HG03439 (cell line): ENCODE measurements at regions not wholly inside any gene's neighbourhood (a gene's known extent, or its start where the extent isn't known, plus 50 kb on each side); places are given as distances from the start of the nearest gene placed in this dataset.
"Not testable (repeated sequence)": the region's sequence is repeated elsewhere in the genome, so short reads cannot be mapped to it uniquely, and the experiment has no call there.

Experiments used
- ATAC-seq: cut with Tn5 transposase; IDR thresholded peaks from one replicate; pipeline ENCODE4 v1.9.1; 2021; ENCODE audit warnings: mild to moderate bottlenecking, moderate library complexity; ENCODE audit not compliant: unreplicated experiment

DNA sequence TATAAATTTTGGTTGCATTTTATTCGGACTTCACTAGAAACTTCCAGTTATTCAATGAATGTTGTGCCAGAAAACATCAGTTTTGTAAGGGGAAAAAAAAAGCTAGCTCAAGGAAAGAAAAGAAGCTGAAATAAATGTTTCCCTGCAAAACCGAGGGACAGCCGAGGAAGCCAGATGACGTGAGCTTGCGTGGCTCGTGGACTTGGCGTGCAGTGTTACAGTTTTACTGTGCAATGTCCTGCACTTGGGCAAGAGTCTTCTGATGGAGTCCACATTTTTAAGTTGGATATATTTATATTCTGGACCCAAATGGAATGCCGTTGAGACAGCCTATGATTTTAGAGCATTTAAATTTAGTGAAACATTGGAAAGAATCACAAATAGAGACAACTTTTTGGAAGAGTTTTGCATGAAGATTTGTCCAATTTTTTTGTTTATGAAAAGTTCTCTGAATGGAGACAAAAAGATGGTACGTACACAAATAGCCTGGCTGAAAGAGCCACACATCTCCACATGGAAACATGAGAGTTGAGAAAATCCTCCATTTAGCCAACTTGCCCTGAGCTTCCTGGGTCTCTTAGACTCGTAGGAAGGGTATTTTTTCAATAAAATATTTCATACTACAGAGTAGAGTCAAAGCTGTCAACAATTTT, 210.5 kb downstream of the BANP start:
- not testable (repeated sequence) for ATAC-seq

DNA sequence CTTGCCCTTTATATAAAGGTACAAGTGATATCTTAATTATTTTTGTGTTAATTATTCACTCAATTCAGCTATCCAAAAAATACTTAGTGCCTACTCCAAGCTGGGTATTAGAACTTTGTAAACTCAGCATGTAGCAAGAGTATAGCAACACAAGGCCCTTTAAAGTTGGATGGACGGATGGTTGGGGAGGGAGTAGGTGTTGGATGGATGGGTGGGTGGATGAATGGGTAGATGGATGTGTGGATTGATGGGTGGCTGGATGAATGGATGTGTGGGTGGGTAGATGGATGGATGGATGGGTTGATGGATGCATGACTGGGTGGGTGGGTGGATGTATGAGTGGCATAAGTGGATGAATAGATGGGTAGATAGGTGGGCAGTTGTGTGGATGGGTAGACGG, 211.5 kb downstream of the BANP start:
- not testable (repeated sequence) for ATAC-seq

DNA sequence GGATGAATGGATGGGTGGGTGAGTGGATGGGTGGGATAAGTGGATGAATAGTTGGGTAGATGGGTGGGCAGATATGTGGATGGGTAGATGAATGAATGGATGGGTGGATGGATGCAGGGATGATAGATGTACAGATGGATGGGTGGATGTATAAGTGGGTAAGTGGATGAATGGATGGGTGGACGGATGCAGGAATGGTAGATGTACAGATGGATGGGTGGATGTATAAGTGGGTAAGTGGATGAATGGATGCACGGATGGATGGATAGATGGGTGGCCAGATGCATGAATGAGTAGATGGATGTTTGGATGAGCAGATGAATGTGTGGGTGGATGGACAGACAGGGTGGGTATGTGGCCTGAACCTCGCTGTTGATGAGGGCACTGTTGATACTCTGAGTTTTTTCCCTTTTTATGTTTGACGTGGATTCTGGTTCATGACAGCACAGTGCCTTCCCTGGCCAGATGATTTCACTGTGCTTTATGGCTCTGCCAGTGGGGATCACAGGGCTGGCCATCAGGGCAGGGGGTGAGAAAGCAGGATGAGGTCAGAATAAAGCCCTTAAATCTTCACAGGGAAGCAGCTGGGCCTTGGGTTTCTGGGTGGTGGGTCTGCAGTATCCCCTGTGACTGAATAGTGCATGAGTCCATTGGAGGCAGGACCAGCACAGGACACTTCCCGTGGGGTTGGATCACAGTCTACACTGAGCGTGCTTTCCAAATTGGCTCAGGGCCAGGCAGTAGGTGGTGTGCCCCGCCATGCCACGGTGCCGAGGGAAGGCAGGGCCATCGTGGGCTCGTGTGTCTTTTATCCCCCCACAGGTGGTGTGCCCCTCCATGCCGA, 213.2 kb downstream of the BANP start:
- not testable (repeated sequence) for ATAC-seq

DNA sequence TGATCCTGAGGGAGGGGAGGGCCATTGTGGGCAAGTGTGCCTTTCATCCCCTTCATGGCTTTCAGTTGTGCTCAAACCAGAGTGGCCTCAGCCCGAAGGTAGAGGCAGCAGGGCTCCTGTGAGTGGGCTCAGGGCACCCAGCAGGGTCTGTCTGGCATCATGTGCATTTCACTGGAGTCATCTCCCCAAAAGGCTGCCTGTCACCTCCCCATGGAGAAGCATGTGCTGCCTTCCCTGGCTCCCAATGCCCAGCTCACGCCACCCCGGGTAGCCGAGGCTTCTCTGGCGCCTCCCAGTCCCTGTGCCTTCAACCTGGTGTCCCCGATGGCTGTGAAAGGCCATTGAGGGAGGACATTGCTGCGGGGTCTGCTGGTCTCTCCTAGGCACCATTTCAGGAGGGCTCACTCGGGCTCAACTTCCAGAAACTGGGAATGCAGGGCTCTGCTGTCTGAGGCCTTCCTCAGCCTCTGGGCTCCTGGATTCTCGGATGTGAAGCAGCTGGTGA, 213.9 kb downstream of the BANP start:
- ATAC-seq = not testable (repeated sequence)

DNA sequence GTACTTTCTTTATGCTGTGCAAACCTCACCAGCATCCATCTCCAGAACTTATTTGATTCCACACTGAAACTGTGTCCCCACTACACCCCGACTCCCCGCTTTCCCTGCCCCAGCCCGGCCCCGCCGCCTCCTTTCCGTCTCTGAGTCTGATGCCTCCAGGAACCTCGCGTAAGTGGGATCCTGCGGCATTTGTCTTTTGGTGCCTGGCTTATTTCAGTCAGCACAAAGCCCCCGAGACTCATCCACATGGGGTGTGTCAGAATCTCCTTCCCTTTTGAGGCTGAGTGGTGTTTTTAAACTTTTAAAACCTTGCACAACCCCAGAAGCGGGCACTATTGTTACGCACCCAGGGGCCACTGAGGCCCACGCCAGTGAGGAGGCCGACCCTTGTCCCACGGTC, 214.4 kb downstream of the BANP start:
- not testable (repeated sequence) for ATAC-seq

DNA sequence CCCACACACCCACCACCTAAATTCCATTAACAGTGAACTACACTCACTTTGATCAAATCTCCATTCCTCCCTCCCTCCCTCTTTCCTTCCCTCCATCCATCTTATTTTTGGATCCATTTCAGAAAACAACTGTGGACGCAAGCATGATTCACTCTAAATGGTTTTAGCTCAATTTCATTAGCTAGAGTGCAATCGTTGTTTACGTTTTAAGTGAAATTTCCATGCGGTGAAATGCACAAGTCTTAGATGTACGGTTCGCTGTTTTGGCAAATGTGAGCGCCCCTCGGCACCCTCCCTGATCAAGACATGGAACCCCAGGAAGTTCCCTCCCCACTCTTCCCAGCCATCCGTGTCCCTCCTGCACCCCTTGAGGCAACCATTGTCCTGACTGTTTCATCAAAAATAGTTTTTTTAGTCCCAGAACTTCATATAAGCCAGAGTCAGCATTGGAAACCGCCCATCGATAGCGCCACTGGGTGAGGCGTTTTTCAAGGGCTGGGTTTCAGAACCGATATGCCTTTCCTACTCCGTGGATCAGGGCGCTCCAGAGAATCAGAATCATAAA, 215.1 kb downstream of the BANP start:
- not testable (repeated sequence) for ATAC-seq

DNA sequence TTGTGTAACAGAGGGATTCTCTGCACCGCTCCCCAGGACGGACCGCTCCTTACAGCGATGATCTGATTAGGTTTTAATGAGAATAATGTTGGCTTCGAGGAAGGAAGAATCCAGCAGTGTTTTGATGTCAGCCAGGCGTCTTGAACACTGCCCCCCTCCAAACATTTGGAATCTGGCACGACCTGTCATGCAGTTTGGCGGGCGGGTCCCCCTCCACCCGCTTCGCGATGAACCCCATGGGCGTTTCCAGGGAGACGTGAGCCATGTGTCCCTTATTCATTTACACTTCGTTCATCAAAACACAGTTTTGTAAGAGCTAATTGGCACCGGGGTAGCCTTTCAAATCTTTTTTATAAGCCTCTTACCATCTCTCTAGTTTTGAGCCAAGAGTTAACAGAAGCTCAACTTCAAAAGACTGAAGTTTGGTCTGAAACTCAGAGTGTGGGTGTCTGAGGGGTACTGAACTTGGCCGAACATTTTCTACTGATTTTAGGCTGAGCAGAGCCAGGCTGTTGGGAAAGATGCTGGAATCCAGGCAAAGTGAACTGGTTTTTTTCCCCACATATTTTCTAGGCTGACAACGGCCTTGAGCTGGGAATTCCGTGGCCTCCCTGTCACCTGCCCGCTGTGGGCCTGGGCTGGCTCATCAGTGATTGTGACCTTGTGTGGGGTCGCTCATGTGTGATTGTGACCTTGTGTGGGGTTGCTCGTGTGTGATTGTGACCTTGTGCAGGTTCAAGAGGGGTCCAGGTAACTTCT, 214.8 kb upstream of the ZNF469 start:
- ATAC-seq = not testable (repeated sequence)

DNA sequence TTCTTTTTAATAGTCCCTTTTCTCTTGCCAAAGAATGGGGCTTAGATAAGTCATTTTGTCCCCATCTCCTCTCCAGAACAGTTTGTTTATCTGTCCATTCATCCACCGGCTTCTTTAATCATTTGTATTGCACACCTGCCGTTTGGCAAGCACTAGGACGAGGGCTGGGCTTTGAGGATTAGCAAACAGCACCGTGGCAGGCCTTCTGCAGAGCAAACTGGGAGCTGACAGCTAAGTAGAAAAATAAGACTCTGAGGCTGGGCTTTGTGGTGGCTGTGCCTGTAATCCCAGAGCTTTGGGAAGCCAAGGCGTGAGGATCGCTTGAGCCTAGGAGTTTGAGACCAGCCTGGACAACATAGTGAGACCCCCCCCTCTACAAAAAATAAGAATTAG, 214.2 kb upstream of the ZNF469 start:
- not testable (repeated sequence) for ATAC-seq

DNA sequence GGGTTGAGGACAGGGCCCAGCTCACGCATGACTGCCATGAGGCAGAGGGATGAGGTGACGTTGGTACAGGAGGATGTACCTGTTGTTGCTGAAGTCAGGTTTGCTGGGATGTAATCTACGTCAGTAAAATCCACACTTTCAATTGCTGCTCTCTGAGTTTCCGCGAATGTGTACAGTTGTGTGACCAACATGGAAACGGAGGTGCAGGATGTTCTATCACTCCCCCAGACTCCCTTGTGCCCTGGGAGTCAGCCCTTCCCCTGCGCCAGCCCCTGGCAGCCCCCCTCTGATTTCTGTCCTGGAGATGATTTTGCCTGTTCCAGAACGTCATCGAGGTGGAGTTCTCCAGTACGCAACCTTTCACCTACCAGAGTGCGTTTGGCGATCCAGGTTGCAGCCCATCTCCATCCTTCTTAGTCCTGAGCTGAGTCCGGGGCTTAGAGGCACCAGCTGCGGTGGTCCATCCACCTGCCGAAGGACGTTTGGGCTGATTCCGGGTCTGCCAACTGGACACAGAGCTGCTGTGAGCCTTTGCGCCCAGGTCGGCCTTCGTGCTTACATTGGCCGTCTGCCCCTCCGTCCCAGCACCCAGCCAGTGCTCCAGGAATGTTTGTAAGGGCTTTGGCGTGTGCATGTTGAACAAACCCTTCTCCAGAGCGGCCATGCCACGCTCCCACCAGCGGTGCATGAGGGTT, 213.5 kb upstream of the ZNF469 start:
- not testable (repeated sequence) for ATAC-seq

DNA sequence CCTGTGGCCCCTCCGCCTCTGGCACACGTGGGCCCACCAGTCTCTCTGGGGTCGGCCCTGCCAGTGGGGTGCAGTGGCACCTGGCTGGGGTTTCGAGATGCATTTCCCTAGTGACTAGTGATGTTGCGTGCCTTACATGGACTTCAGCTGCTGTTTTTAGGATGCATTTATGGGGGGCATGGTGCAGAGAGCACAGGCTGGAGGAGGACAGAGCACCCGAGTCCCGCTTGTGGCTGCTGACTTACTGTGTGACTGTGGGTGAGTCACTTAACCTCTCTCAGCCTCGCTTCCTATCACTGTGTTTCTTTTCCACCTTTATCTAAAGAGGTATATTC, 213.0 kb upstream of the ZNF469 start:
- not testable (repeated sequence) for ATAC-seq

DNA sequence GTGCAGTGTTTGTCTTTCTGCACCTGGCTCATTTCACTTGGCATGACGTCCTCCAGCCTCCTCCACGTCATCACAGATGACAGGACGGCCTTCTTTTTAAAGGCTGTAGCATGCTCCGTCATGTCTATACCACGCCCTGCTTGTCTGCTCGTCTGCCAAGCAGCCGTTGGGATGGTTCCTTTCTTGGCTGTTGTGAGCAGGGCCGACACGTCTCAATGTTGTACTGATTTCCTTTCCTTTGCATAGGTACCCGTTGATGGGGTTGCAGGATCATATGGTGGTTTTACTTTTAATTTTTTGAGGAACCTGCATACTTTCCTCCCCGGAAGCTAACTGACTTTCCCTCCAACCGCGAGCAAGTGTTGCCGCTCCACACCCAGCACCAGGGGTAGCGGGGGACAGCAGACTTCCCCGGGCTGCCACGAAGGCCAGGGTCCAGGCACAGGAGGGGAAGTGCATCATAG, 212.2 kb upstream of the ZNF469 start:
- no peak for ATAC-seq

DNA sequence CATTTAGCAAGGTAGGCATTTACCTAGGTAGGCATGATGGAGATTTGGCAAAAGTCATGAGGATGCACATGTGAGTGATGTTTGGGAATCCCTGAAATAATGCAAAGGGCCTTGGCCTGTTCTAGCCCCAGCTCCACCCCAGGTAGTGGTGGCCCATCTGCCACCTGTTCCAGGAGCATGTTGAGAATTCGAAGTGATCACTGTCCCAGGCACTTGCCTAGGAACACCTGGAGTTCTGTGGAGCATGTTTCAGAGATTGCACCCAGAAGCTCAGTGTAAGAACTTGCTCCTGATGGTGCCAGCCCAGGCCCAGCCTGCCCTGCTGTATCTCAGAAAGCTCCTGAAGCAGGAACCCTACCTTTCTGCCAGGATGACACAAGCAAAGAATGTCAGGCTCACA, 211.6 kb upstream of the ZNF469 start:
- not testable (repeated sequence) for ATAC-seq

DNA sequence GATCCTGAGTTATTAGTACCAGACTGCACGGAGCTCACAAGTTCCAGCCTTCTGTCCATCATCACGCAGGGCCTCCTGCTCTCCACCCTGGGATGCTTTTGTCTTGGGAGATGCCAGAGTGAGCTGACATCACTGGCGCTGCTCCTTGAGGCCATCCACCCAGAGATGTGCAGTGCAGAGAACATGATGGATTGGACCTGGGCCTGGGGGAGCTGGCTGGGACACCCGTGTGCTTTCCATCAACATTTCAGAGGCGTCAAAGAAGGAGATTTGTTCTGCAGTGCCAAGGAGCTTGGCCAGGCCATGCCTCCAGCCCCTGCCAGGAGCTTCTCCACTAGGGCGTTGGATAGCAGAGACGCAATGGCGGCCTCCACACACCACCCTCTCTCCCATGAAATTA, 206.6 kb upstream of the ZNF469 start:
- not testable (repeated sequence) for ATAC-seq

DNA sequence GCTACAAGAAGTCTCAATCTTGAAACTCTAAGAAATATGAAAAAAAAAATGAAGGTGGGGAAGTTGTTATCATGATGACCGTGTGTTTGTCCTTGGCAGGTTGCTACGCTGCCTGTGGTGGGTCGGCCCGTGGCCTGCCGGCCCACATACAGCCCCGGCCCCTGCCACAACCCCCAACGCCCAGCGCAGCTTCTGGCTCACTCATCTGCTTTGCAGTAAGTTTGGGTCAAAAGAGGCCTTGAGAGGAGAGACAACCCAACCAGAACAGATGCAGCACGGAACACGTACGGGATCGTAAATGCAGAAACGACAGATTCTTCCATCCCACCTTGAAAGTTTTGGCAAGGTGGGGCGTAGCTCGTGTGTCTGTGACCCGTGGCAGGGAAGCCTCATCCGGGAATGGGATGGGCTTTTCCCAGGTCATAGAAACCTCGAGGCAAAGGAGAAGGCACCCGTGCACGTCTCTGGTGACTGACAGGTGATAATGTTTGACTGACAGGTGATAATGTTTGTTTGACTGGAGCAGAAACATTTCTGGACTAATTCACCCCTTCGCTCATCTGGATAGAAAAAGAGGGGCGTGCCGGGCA, 206.1 kb upstream of the ZNF469 start:
- not testable (repeated sequence) for ATAC-seq

DNA sequence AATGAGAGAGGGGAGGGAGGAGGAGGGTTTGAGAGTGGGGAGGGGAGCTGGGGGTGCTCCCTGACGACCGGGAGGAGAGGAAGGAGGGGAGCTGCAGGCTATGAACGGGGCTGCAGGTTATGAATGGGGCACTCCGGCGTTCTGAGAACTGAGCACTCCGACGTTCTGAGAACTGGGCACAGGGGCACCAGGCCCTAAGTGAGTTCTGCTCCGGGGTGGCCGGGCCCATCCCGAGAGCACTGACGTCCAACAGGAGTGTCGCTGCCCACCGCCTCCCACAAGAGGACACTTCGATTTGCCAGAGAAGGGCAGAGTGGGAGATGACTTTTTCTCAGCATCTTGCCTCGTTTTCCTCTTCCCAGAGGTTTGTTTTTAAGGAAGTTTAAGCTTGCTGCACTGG, 204.5 kb upstream of the ZNF469 start:
- not testable (repeated sequence) for ATAC-seq

DNA sequence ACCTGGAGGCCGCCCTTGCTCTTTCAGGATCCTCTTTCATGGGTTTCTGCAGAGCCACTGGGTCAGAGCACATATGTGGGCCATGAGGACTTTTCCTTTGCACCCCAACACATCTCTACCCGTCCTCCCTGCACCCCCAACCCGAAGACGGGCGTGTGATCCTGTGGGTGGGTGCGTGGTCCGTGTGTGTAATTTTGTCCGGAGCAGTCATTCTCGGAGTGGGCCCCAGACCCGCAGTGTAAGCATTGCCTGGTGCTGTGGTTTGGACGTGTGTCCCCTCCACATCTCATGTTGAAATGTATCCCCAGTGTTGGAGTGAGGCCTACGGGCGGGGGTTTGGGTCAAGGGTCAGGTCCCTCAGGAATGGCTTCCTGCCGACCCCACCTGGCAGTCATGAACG, 203.9 kb upstream of the ZNF469 start:
- ATAC-seq = not testable (repeated sequence)

DNA sequence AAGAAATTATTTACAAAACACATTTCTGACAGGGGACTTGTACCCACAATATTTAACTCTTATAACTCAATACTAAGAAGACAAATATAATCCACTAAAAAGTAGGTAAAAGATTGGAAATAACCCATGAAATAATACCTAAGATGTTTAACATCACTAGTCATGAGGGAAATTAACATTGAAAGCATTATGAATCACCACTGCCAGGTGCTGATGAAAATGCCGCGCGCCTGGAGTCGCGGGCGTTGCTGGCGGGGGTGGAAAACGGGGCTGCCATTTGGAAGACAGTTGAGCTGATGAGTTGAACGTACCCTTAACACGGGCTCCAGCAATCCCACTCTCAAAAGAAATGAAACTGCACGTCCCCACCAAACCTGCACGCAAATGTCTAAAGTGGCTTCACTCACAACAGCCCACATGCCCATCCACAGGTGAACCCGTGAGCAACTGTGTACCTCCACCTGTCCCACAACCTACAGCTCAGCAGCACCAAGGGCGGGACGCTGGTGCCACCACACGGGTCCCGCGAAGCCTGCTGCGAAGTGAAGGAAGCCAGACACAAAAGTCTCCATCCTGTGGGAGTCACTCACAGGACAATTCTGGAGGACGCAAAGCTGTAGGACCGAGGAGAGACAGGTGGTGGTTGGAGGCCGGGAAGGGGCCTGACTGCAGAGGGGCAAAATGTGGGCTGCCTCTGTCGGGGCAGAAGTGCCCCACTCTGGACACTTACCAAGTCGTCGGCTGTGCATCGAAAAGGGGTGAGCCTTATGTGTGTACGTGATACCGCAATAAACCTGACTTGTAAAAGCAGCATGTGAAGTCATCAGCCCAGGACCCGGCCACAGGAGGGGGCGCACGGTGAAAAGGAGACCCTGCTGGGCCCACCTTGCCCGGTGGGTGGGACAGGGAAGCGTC, 199.5 kb upstream of the ZNF469 start:
- ATAC-seq = not testable (repeated sequence)

DNA sequence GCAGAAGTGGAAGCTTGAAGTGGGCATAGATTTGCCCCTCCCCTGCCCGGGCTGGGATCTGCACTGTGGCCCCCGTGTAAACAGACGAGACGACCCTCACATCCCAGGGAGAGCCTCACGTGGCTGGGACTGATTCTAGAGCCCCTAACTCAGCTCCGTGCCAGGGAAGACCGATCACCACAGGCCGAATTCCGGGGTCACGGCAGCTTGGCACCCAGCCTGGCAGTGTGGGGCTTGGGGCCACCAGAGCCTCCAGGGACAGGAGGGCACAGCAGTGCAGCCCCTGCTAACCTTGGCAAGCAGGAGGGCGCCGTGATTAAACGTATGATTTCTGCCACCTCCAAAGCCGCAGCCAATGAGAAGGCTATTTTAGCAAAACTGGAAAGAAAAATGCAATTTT, 198.7 kb upstream of the ZNF469 start:
- ATAC-seq = not testable (repeated sequence)
